PFSK-1 (cell line): ENCODE measurements at regions not wholly inside any gene's neighbourhood (a gene's known extent, or its start where the extent isn't known, plus 50 kb on each side); places are given as distances from the start of the nearest gene placed in this dataset.

ENCODE experiments used
- FOXP2 ChIP-seq: optimal IDR thresholded peaks from 2 replicates; pipeline ENCODE3; 2011; ENCODE audit warnings: borderline replicate concordance, control low read depth, inconsistent platforms; ENCODE audit not compliant: insufficient read depth; ENCODE audit errors: extremely low read length, extremely low read depth
- POLR2AphosphoS5 ChIP-seq: IDR thresholded peaks from 2 replicates; pipeline ENCODE4 v1.6.1; 2012; ENCODE audit warnings: low read depth, mild to moderate bottlenecking, control low read depth, low read length, moderate library complexity
- SIN3A ChIP-seq: IDR thresholded peaks from 2 replicates; pipeline ENCODE4 v1.6.1; 2012; ENCODE audit warnings: mild to moderate bottlenecking, low read length, moderate library complexity, borderline replicate concordance; ENCODE audit not compliant: insufficient read depth
- TAF1 ChIP-seq: IDR thresholded peaks from 2 replicates; pipeline ENCODE4 v1.6.1; 2012; ENCODE audit warnings: low read length, control low read depth, borderline replicate concordance; ENCODE audit not compliant: insufficient read depth
- TF ChIP-seq, protein P1 (sequence below), 2 experiments: IDR thresholded peaks; 2 replicates each; pipeline versions ENCODE4 v1.6.1 to v1.8.0; 2011 to 2012; ENCODE audit warnings: low read depth in 2 of 2, low read length in 2 of 2, control low read depth in 1 of 2, inconsistent platforms in 1 of 2, mild to moderate bottlenecking in 1 of 2, moderate library complexity in 1 of 2; ENCODE audit not compliant: insufficient read depth in 1 of 2

DNA sequence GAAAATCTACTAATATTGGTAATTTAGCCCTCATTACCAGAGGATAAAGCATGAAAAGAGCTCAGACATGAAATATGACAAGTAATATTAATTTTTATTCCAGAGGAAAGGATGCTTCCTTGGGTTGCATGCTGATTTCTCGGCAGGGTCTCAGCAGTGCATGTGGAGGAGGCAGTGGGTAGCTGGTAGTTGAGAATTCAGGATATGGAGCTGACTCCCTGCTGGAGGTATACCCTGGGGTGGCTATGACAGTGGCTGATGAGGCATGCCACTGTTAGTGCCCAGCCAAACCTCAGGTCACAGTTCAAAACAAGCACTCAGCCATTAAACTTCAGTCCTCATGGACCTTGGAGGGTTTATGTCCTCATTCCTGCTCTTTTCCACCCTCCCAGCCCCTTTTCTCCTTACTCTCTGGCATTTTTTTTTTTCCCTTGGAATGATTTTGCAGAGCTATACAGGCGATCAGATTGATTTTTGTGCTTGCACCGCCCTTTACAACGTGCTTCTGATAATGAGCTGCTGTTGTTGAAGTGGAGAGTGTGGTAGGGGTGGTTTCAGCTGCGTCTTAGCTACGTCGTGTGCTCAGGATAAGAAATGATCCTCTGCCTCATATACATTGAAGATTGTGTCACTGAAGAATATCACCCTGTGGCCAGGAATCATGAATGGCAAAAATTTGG is 761.9 kb upstream of the MMS22L start:
- TF ChIP-seq, protein P1, sequence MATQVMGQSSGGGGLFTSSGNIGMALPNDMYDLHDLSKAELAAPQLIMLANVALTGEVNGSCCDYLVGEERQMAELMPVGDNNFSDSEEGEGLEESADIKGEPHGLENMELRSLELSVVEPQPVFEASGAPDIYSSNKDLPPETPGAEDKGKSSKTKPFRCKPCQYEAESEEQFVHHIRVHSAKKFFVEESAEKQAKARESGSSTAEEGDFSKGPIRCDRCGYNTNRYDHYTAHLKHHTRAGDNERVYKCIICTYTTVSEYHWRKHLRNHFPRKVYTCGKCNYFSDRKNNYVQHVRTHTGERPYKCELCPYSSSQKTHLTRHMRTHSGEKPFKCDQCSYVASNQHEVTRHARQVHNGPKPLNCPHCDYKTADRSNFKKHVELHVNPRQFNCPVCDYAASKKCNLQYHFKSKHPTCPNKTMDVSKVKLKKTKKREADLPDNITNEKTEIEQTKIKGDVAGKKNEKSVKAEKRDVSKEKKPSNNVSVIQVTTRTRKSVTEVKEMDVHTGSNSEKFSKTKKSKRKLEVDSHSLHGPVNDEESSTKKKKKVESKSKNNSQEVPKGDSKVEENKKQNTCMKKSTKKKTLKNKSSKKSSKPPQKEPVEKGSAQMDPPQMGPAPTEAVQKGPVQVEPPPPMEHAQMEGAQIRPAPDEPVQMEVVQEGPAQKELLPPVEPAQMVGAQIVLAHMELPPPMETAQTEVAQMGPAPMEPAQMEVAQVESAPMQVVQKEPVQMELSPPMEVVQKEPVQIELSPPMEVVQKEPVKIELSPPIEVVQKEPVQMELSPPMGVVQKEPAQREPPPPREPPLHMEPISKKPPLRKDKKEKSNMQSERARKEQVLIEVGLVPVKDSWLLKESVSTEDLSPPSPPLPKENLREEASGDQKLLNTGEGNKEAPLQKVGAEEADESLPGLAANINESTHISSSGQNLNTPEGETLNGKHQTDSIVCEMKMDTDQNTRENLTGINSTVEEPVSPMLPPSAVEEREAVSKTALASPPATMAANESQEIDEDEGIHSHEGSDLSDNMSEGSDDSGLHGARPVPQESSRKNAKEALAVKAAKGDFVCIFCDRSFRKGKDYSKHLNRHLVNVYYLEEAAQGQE (IDR thresholded peaks at IDR 0.05; ENCODE audit: insufficient read depth in 1 of 2, low read depth in 2 of 2, low read length in 2 of 2) = no peak
- TF ChIP-seq TAF1 (no peak), SIN3A (no peak), FOXP2 (no peak), POLR2AphosphoS5 (no peak)

DNA sequence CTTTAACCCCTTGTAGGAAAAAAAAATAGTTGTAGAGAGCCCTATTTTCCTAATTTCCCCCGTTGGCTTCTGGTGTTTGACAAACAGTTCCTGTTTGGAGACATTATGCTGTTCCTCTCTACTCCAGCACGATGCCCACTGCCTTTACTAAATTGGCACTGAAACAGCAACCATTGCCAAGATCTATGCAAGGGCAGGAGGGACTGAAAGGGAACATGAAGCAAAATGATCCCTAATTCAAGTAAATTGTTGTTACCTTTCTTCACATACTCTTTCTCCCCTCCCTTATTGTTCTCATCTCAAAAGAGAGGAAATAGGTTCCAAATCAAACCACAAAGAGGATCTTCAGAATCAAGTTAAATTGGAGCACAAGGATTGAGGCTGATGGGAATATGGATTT is 764.1 kb upstream of the MMS22L start:
- TF ChIP-seq, protein P1 (IDR thresholded peaks at IDR 0.05; ENCODE audit: insufficient read depth in 1 of 2, low read depth in 2 of 2, low read length in 2 of 2) = no peak
- TF ChIP-seq TAF1 (no peak), POLR2AphosphoS5 (no peak), FOXP2 (no peak), SIN3A (no peak)

DNA sequence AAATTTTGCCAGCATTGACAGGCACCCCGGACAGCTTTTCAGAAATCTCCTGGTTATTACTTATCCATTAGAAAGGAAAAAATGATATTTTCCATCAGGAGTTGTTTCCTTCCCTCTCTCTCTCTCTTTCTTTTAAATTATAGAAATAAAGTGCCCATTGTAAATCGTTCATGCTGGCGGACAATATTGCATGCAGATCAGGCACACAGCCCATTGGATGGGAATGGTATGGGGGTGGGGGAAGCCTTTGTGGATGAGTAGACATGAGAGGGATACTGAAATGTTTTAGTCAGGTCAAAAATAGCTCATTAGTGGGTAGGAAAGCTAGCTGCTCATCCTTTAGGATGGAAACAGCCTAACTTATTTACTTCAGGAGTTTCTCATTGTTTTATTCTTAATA is 764.9 kb upstream of the MMS22L start:
- TF ChIP-seq TAF1 = no peak
- TF ChIP-seq POLR2AphosphoS5 = no peak
- no peak for TF ChIP-seq SIN3A
- TF ChIP-seq, protein P1 (IDR thresholded peaks at IDR 0.05; ENCODE audit: insufficient read depth in 1 of 2, low read depth in 2 of 2, low read length in 2 of 2) = no peak
- no peak for TF ChIP-seq FOXP2

DNA sequence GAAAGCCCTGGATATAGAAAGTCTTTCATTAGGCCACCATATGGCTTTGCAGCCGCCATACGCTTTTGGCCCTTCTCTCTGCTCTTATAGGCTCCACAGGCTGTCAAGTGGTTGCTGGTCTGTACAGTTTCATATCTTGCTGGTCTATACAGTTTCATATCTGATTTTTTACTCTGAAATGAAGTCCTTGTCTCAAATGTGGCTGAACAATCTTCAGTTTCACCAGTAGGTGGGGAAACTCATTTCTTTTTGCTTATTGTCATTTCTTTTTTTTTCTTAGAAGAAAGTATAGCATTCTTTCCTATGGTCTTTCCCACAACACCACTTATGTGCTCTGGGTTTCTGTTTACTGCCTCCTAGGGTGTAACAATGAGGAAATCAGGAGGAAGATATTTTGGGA is 771.4 kb upstream of the MMS22L start:
- no peak for TF ChIP-seq SIN3A
- no peak for TF ChIP-seq TAF1
- TF ChIP-seq, protein P1 (IDR thresholded peaks at IDR 0.05; ENCODE audit: insufficient read depth in 1 of 2, low read depth in 2 of 2, low read length in 2 of 2) = no peak
- TF ChIP-seq POLR2AphosphoS5 = no peak
- no peak for TF ChIP-seq FOXP2

DNA sequence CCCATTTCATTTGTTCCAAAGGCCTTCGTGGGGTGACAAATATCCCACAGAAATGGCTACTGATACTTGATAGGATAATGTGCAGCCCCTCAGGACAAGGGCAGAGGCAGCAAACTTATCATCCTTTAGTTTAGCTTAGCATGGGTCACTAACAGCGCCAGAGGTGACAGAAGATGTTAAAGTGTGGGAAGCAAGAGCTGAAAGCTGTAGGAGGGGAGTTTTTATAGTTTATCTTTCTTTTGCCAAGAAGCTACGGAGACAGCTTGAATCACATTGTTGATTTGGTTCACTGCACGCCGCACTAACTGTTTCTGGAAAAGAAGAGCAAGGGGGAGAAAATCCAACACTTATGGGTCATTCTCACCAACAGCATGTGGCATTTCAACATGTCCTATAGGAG is 773.9 kb upstream of the MMS22L start:
- no peak for TF ChIP-seq TAF1
- no peak for TF ChIP-seq SIN3A
- TF ChIP-seq FOXP2 = no peak
- TF ChIP-seq, protein P1 (IDR thresholded peaks at IDR 0.05; ENCODE audit: insufficient read depth in 1 of 2, low read depth in 2 of 2, low read length in 2 of 2) = no peak
- no peak for TF ChIP-seq POLR2AphosphoS5
